Kidney epithelial cell (primary cell): ENCODE measurements at regions not wholly inside any gene's neighbourhood (a gene's known extent, or its start where the extent isn't known, plus 50 kb on each side); places are given as distances from the start of the nearest gene placed in this dataset.

Experiments used
- DNase-seq: peaks from one replicate; pipeline ENCODE4 v3.0.0-alpha.2; 2010; ENCODE audit warnings: low read depth
- H3K27me3 ChIP-seq: 2 replicates; pipeline ENCODE4 v1.6.0; 2011; ENCODE audit warnings: low read length; ENCODE audit not compliant: control insufficient read depth, insufficient read depth
- H3K36me3 ChIP-seq: 2 replicates; pipeline ENCODE4 v1.5.1; 2011; ENCODE audit warnings: low read length; ENCODE audit not compliant: control insufficient read depth, insufficient read depth
- H3K4me3 ChIP-seq: 2 replicates; pipeline ENCODE4 v1.5.1; 2011; ENCODE audit warnings: low read depth, mild to moderate bottlenecking, control low read depth, low read length
- TF ChIP-seq, protein P1 (sequence below): IDR thresholded peaks from 2 replicates; pipeline ENCODE4 v1.5.1; 2011; ENCODE audit warnings: mild to moderate bottlenecking, moderate library complexity, low read length, control low read depth, inconsistent platforms; ENCODE audit not compliant: insufficient read depth, poor library complexity, severe bottlenecking

GRCh38 chr2:19146867-19147266 is 211.6 kb downstream of the OSR1 start:
- Histone ChIP-seq H3K4me3 (no peak overlapping the region), H3K27me3 (no peaks in the 10 kb centered on the region), H3K36me3 (no peaks in the 10 kb centered on the region)
- TF ChIP-seq, protein P1, sequence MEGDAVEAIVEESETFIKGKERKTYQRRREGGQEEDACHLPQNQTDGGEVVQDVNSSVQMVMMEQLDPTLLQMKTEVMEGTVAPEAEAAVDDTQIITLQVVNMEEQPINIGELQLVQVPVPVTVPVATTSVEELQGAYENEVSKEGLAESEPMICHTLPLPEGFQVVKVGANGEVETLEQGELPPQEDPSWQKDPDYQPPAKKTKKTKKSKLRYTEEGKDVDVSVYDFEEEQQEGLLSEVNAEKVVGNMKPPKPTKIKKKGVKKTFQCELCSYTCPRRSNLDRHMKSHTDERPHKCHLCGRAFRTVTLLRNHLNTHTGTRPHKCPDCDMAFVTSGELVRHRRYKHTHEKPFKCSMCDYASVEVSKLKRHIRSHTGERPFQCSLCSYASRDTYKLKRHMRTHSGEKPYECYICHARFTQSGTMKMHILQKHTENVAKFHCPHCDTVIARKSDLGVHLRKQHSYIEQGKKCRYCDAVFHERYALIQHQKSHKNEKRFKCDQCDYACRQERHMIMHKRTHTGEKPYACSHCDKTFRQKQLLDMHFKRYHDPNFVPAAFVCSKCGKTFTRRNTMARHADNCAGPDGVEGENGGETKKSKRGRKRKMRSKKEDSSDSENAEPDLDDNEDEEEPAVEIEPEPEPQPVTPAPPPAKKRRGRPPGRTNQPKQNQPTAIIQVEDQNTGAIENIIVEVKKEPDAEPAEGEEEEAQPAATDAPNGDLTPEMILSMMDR, result no peak
- DNase-seq, result no peak

DNA sequence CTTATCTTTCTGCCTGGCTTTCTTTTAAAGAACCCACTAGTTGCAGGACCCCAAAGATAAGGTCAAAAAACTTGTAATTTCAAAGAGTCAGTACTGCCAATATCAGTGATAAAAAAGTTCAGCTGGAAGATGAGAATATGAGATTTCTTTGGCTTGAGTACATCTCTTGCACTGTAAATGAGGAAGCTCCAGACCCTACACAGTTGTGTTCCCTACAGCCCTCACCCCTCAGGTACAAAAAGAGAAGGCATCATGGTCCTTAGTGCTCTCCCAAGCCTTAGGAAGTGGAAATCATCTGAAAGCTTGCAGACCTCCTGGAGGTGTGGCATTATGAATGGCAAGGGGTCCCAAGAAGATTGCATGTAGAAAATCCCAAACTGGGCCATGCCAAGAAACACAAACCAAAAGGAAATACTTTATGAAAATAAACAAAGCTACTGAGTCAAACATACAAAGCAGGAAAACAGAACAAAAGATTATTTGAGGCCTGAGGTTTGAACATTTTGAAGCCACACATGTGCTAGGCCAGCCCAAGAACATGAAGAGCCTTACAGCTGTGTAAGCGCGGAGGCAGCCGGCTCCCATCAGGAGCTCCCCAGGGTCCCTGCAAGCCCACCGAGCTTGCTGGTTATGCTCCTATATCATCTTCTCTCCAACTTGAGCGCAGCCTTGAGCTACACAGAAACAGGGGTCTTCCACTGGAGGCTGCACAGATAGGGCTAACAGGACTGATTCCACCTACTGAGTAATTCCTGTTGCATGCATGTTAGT is 217.0 kb downstream of the OSR1 start:
- Histone ChIP-seq H3K27me3 (no peaks in the 10 kb centered on the region), H3K36me3 (no peaks in the 10 kb centered on the region), H3K4me3 (no peak overlapping the region)
- DNase-seq, result no peak
- TF ChIP-seq, protein P1, result no peak

DNA sequence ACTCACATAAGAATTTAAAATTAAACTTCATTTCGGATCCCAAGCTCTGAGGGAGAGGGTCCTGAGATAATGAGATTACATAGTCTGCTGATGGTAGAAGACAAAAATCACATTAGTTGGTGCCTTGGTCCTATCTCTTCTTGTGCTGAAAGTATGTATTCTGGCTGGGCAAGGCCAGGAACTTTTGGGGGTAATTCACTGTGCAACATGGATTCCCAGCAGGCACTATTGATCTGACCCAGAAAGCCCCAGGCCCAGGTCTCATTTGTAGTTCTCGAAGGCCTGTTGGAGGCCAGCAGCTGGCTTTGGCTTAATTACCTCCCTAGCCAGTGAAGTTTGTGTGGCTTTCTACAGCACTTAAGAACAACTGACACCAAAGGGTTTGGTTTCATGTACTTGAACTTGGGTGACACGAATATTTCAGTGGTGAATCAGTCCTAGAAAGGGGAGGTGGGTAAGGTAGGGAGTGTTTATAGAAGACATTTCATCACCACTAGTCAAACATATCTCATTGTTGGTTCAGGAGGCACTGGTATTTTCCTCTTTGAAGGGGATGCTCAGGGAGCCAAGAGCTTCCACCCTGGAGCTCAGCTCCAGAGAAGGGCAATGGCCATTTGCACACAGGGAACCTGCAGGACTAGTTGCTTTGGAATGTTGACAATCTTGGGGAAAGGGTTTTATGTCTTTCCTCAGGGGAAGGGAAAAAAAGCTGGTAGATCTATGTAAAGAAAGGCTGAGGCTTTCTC is 217.8 kb downstream of the OSR1 start:
- TF ChIP-seq, protein P1, result no peak
- no peaks in the 10 kb centered on the region for H3K36me3 ChIP-seq
- H3K27me3 ChIP-seq, result no peaks in the 10 kb centered on the region
- peak; percentile 88 for DNase-seq
- H3K4me3 ChIP-seq, result no peak overlapping the region

GRCh38 chr2:19139386-19139785 is 219.0 kb downstream of the OSR1 start:
- DNase-seq, result no peak

GRCh38 chr2:19138264-19138825 is 220.1 kb downstream of the OSR1 start:
- TF ChIP-seq, protein P1, result no peak
- Histone ChIP-seq H3K36me3 (no peaks in the 10 kb centered on the region), H3K27me3 (no peaks in the 10 kb centered on the region), H3K4me3 (no peak overlapping the region)
- no peak for DNase-seq

More at GRCh38 chr2:19139386-19139785, 219.0 kb downstream of the OSR1 start:
- Histone ChIP-seq H3K27me3 (no peaks in the 10 kb centered on the region), H3K36me3 (no peaks in the 10 kb centered on the region), H3K4me3 (no peak overlapping the region)
- TF ChIP-seq, protein P1, result no peak
